Upper lobe of right lung (tissue), 1 donor: ENCODE measurements at regions not wholly inside any gene's neighbourhood (a gene's known extent, or its start where the extent isn't known, plus 50 kb on each side); places are given as distances from the start of the nearest gene placed in this dataset.

Experiments
- ATAC-seq: fragments of 200-7000 bp; cut with Tn5 transposase; one replicate; pipeline ENCODE4 v1.9.1; 2020; ENCODE audit warnings: mild to moderate bottlenecking, moderate library complexity
- DNase-seq: peaks from one replicate; pipeline ENCODE4 v3.0.0-alpha.2; 2020
- H3K27ac ChIP-seq: fragments of 200-600 bp; one replicate; pipeline ENCODE4 v1.8.0; 2022
- H3K27me3 ChIP-seq: fragments of 200-600 bp; one replicate; pipeline ENCODE4 v1.8.0; 2022; ENCODE audit warnings: mild to moderate bottlenecking
- H3K36me3 ChIP-seq: fragments of 200-600 bp; one replicate; pipeline ENCODE4 v1.8.0; 2022
- H3K4me1 ChIP-seq: fragments of 200-600 bp; one replicate; pipeline ENCODE4 v1.8.0; 2022
- H3K4me3 ChIP-seq: fragments of 200-600 bp; one replicate; pipeline ENCODE4 v1.8.0; 2022; ENCODE audit warnings: mild to moderate bottlenecking
- H3K9me3 ChIP-seq: fragments of 200-600 bp; one replicate; pipeline ENCODE4 v1.8.0; 2022
- CTCF ChIP-seq: fragments of 200-600 bp; IDR thresholded peaks from one replicate; pipeline ENCODE4 v1.8.0; 2022; ENCODE audit warnings: antibody characterized with exemption
- intact Hi-C: fragments of 100-400 bp; cut with DNase I; formaldehyde crosslinking; loops from one replicate; pipeline ENCODE4 v1.11.0; 2022
- donor health status: DM: no; HTN: yes; CAD: no; lungs with severe emphysema.

- intact Hi-C loops, result no loop called here
- TF ChIP-seq CTCF, result no peak
- no peak overlapping the region for H3K27ac ChIP-seq
- H3K4me1 ChIP-seq, result no peaks in the 10 kb centered on the region
- H3K36me3 ChIP-seq, result no peaks in the 10 kb centered on the region
- H3K9me3 ChIP-seq, result no peaks in the 10 kb centered on the region
- no peak overlapping the region for H3K4me3 ChIP-seq
- ATAC-seq, result no peak
- H3K27me3 ChIP-seq, result no peaks in the 10 kb centered on the region
- DNase-seq, result no peak
These were observed 1654.1 kb downstream of the GRIK2 start for GRCh38 chr6:103047567-103047966.

- Histone ChIP-seq H3K27ac (no peak overlapping the region), H3K4me3 (no peak overlapping the region), H3K9me3 (no peaks in the 10 kb centered on the region), H3K4me1 (no peaks in the 10 kb centered on the region), H3K36me3 (no peaks in the 10 kb centered on the region), H3K27me3 (no peaks in the 10 kb centered on the region)
- DNase-seq, result no peak
- TF ChIP-seq CTCF, result no peak
- intact Hi-C loops, result no loop called here
- ATAC-seq, result no peak
These were observed 1648.8 kb downstream of the GRIK2 start for GRCh38 chr6:103042336-103042735.

GRCh38 chr6:103036846-103037245 lies 1643.3 kb downstream of the GRIK2 start:
- peak; percentile 93 for ATAC-seq
- H3K4me1 ChIP-seq, result no peaks in the 10 kb centered on the region
- H3K36me3 ChIP-seq, result no peaks in the 10 kb centered on the region
- intact Hi-C loops, result no loop called here
- DNase-seq, result peak; percentile 63
- no peak overlapping the region for H3K27ac ChIP-seq
- TF ChIP-seq CTCF, result no peak
- no peak overlapping the region for H3K4me3 ChIP-seq
- no peaks in the 10 kb centered on the region for H3K27me3 ChIP-seq
- H3K9me3 ChIP-seq, result no peaks in the 10 kb centered on the region

GRCh38 chr6:103027271-103027931 lies 1633.9 kb downstream of the GRIK2 start:
- Histone ChIP-seq H3K4me1 (no peaks in the 10 kb centered on the region), H3K9me3 (no peaks in the 10 kb centered on the region), H3K36me3 (no peaks in the 10 kb centered on the region), H3K27me3 (no peaks in the 10 kb centered on the region), H3K27ac (no peak overlapping the region), H3K4me3 (no peak overlapping the region)
- DNase-seq (no peak), ATAC-seq (no peak)
- no peak for TF ChIP-seq CTCF
- intact Hi-C loops, result no loop called here

- H3K36me3 ChIP-seq, result no peaks in the 10 kb centered on the region
- ATAC-seq, result no peak
- DNase-seq, result no peak
- no peaks in the 10 kb centered on the region for H3K27me3 ChIP-seq
- no peaks in the 10 kb centered on the region for H3K4me1 ChIP-seq
- TF ChIP-seq CTCF, result no peak
- no peak overlapping the region for H3K27ac ChIP-seq
- H3K4me3 ChIP-seq, result no peak overlapping the region
- intact Hi-C loops, result no loop called here
- no peaks in the 10 kb centered on the region for H3K9me3 ChIP-seq
These were observed 1624.9 kb downstream of the GRIK2 start for GRCh38 chr6:103018426-103018825.

GRCh38 chr6:103017878-103018277 lies 1624.4 kb downstream of the GRIK2 start:
- H3K27me3 ChIP-seq, result no peaks in the 10 kb centered on the region
- no peak overlapping the region for H3K4me3 ChIP-seq
- no peaks in the 10 kb centered on the region for H3K4me1 ChIP-seq
- H3K9me3 ChIP-seq, result no peaks in the 10 kb centered on the region
- DNase-seq (no peak), ATAC-seq (no peak)
- TF ChIP-seq CTCF, result no peak
- intact Hi-C loops, result no loop called here
- no peak overlapping the region for H3K27ac ChIP-seq
- H3K36me3 ChIP-seq, result no peaks in the 10 kb centered on the region
